DOHH2 (cell line): ENCODE measurements at regions not wholly inside any gene's neighbourhood (a gene's known extent, or its start where the extent isn't known, plus 50 kb on each side); places are given as distances from the start of the nearest gene placed in this dataset.

Experiments used
- EZH2phosphoT487 ChIP-seq: fragments of 200-600 bp; sonication (generic); IDR thresholded peaks from 2 replicates; pipeline ENCODE4 v1.6.1; 2017; ENCODE audit warnings: borderline replicate concordance, mild to moderate bottlenecking, antibody characterized with exemption, low read length, moderate library complexity, mixed read lengths
- TF ChIP-seq, protein P1 (sequence below): fragments of 200-600 bp; sonication (generic); IDR thresholded peaks from one replicate; pipeline ENCODE4 v1.5.1; 2014; ENCODE audit warnings: antibody characterized with exemption, mild to moderate bottlenecking, low read depth, low read length; ENCODE audit not compliant: poor library complexity, severe bottlenecking

DNA sequence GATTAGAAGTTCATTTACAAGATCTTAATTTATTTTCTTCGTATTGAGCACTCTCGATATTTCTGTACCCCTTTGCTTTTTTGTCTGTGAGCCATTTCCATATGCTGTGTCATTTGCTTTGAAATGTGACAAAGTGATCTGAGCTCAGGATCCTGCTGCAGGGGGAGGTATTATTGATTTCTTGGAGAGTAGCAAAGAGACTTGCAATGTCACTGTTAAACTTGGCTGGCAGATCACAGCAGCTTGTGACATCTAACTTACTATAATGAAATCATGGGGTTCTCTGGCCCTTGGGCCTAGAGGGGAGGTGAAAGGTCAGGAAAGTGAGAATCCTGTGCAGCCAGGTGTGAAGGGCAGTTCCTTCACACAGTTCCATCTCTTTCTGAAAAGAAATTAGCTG lies 923.4 kb downstream of the REEP3 start:
- TF ChIP-seq, protein P1, sequence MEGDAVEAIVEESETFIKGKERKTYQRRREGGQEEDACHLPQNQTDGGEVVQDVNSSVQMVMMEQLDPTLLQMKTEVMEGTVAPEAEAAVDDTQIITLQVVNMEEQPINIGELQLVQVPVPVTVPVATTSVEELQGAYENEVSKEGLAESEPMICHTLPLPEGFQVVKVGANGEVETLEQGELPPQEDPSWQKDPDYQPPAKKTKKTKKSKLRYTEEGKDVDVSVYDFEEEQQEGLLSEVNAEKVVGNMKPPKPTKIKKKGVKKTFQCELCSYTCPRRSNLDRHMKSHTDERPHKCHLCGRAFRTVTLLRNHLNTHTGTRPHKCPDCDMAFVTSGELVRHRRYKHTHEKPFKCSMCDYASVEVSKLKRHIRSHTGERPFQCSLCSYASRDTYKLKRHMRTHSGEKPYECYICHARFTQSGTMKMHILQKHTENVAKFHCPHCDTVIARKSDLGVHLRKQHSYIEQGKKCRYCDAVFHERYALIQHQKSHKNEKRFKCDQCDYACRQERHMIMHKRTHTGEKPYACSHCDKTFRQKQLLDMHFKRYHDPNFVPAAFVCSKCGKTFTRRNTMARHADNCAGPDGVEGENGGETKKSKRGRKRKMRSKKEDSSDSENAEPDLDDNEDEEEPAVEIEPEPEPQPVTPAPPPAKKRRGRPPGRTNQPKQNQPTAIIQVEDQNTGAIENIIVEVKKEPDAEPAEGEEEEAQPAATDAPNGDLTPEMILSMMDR: no peak
- TF ChIP-seq EZH2phosphoT487: no peak
